SK-N-MC (cell line): ENCODE measurements at regions not wholly inside any gene's neighbourhood (a gene's known extent, or its start where the extent isn't known, plus 50 kb on each side); places are given as distances from the start of the nearest gene placed in this dataset.
"Not testable (repeated sequence)": the region's sequence is repeated elsewhere in the genome, so short reads cannot be mapped to it uniquely, and the experiment has no call there.

Experiments used
- DNase-seq: peaks from one replicate; pipeline ENCODE4 v3.0.0-alpha.2; 2011; ENCODE audit warnings: low read depth, low spot score
- H3K27ac ChIP-seq: fragments of 200-600 bp; sonication (generic); 2 replicates; pipeline ENCODE4 v1.5.1; 2016; ENCODE audit warnings: mixed run types
- H3K36me3 ChIP-seq: fragments of 200-600 bp; sonication (generic); 2 replicates; pipeline ENCODE4 v1.6.1; 2017; ENCODE audit warnings: antibody characterized with exemption, low read length, mixed read lengths; ENCODE audit not compliant: insufficient read depth
- H3K4me3 ChIP-seq: fragments of 200-600 bp; sonication (generic); 2 replicates; pipeline ENCODE4 v1.5.1; 2016
- H3K9ac ChIP-seq: fragments of 200-600 bp; sonication (generic); 2 replicates; pipeline ENCODE4 v1.8.0; 2017; ENCODE audit warnings: mixed run types, mixed read lengths; ENCODE audit not compliant: insufficient read length
- H3K9me3 ChIP-seq: fragments of 200-600 bp; sonication (generic); 2 replicates; pipeline ENCODE4 v1.6.1; 2017; ENCODE audit warnings: low read depth, mild to moderate bottlenecking, antibody characterized with exemption, low read length, moderate library complexity, mixed read lengths
- EZH2 ChIP-seq: fragments of 200-600 bp; sonication (generic); IDR thresholded peaks from one replicate; pipeline ENCODE4 v1.6.1; 2017; ENCODE audit warnings: antibody characterized with exemption
- FOXP2 ChIP-seq: optimal IDR thresholded peaks from 2 replicates; pipeline ENCODE3; 2011; ENCODE audit warnings: mild to moderate bottlenecking, moderate library complexity; ENCODE audit not compliant: insufficient read depth; ENCODE audit errors: extremely low read length, control extremely low read depth
- POLR2AphosphoS5 ChIP-seq: IDR thresholded peaks from 2 replicates; pipeline ENCODE4 v1.6.1; 2012; ENCODE audit warnings: mild to moderate bottlenecking, low read depth, low read length, borderline replicate concordance

- no peak overlapping the region for H3K27ac ChIP-seq
- no peak for DNase-seq
- no peaks in the 10 kb centered on the region for H3K36me3 ChIP-seq
- no peak for TF ChIP-seq FOXP2
- no peak for TF ChIP-seq POLR2AphosphoS5
- TF ChIP-seq EZH2, result no peak
- H3K4me3 ChIP-seq, result no peak overlapping the region
- H3K9ac ChIP-seq, result no peak overlapping the region
- no peaks in the 10 kb centered on the region for H3K9me3 ChIP-seq
These were observed 2170.5 kb upstream of the DEFB115 start for GRCh38 chr20:29086938-29087337.

GRCh38 chr20:29087887-29088286 is 2169.6 kb upstream of the DEFB115 start:
- DNase-seq, H3K4me3 ChIP-seq, H3K36me3 ChIP-seq, H3K27ac ChIP-seq, H3K9ac ChIP-seq, H3K9me3 ChIP-seq: not testable (repeated sequence)

GRCh38 chr20:29088472-29088871 is 2169.0 kb upstream of the DEFB115 start:
- not testable (repeated sequence) for H3K36me3 ChIP-seq, DNase-seq, H3K9me3 ChIP-seq

GRCh38 chr20:29089409-29089808 is 2168.1 kb upstream of the DEFB115 start:
- not testable (repeated sequence) for H3K9me3 ChIP-seq, H3K4me3 ChIP-seq, H3K36me3 ChIP-seq, H3K27ac ChIP-seq, DNase-seq, H3K9ac ChIP-seq

More at GRCh38 chr20:29088472-29088871, 2169.0 kb upstream of the DEFB115 start:
- H3K9ac ChIP-seq, H3K4me3 ChIP-seq, H3K27ac ChIP-seq: not testable (repeated sequence)

GRCh38 chr20:29093958-29094357 is 2163.5 kb upstream of the DEFB115 start:
- not testable (repeated sequence) for H3K9ac ChIP-seq, H3K4me3 ChIP-seq, DNase-seq, H3K9me3 ChIP-seq, H3K27ac ChIP-seq, H3K36me3 ChIP-seq

- H3K9me3 ChIP-seq, H3K9ac ChIP-seq, H3K4me3 ChIP-seq, DNase-seq, H3K27ac ChIP-seq, H3K36me3 ChIP-seq: not testable (repeated sequence)
These were observed 2160.8 kb upstream of the DEFB115 start for GRCh38 chr20:29096695-29097094.

- H3K9ac ChIP-seq, H3K9me3 ChIP-seq, DNase-seq, H3K4me3 ChIP-seq, H3K36me3 ChIP-seq, H3K27ac ChIP-seq: not testable (repeated sequence)
These were observed 2149.6 kb upstream of the DEFB115 start for GRCh38 chr20:29107884-29108283.

- not testable (repeated sequence) for H3K27ac ChIP-seq, H3K9ac ChIP-seq, H3K36me3 ChIP-seq, H3K4me3 ChIP-seq, H3K9me3 ChIP-seq, DNase-seq
These were observed 2148.1 kb upstream of the DEFB115 start for GRCh38 chr20:29109386-29109785.

- H3K9ac ChIP-seq, H3K4me3 ChIP-seq, H3K27ac ChIP-seq, DNase-seq, H3K36me3 ChIP-seq, H3K9me3 ChIP-seq: not testable (repeated sequence)
These were observed 2142.4 kb upstream of the DEFB115 start for GRCh38 chr20:29115097-29115496.

GRCh38 chr20:29119141-29119540 is 2138.3 kb upstream of the DEFB115 start:
- no peaks in the 10 kb centered on the region for H3K9me3 ChIP-seq
- TF ChIP-seq POLR2AphosphoS5 (no peak), FOXP2 (no peak), EZH2 (no peak)
- no peaks in the 10 kb centered on the region for H3K36me3 ChIP-seq
- no peak overlapping the region for H3K9ac ChIP-seq
- DNase-seq, result no peak
- no peak overlapping the region for H3K4me3 ChIP-seq
- no peak overlapping the region for H3K27ac ChIP-seq

GRCh38 chr20:29119684-29120083 is 2137.8 kb upstream of the DEFB115 start:
- DNase-seq, H3K9me3 ChIP-seq: not testable (repeated sequence)

GRCh38 chr20:29120088-29120487 is 2137.4 kb upstream of the DEFB115 start:
- not testable (repeated sequence) for H3K27ac ChIP-seq, H3K9me3 ChIP-seq, H3K4me3 ChIP-seq, H3K36me3 ChIP-seq, H3K9ac ChIP-seq, DNase-seq

More at GRCh38 chr20:29119684-29120083, 2137.8 kb upstream of the DEFB115 start:
- not testable (repeated sequence) for H3K27ac ChIP-seq, H3K9ac ChIP-seq, H3K4me3 ChIP-seq, H3K36me3 ChIP-seq

GRCh38 chr20:29120575-29120974 is 2136.9 kb upstream of the DEFB115 start:
- not testable (repeated sequence) for H3K27ac ChIP-seq, H3K9ac ChIP-seq, H3K36me3 ChIP-seq, H3K9me3 ChIP-seq, H3K4me3 ChIP-seq, DNase-seq

- not testable (repeated sequence) for H3K4me3 ChIP-seq, H3K36me3 ChIP-seq, DNase-seq, H3K27ac ChIP-seq, H3K9me3 ChIP-seq, H3K9ac ChIP-seq
These were observed 2134.7 kb upstream of the DEFB115 start for GRCh38 chr20:29122784-29123183.
